Stomach (tissue), 4 donors: ENCODE measurements at regions not wholly inside any gene's neighbourhood (a gene's known extent, or its start where the extent isn't known, plus 50 kb on each side); places are given as distances from the start of the nearest gene placed in this dataset.

Experiments
- EP300 ChIP-seq: sonication (generic); formaldehyde crosslinking; IDR thresholded peaks from one replicate; pipeline ENCODE4 v1.6.1; 2017; ENCODE audit warnings: antibody characterized with exemption
- TF ChIP-seq, protein P1 (sequence below), 7 experiments: fragments of 450-650 bp in 4 of 7; fragments of 200-600 bp in 3 of 7; sonication (generic) in 3 of 7; IDR thresholded peaks; one replicate each; pipeline ENCODE4 v1.5.1; 2016 to 2019; ENCODE audit warnings: antibody characterized with exemption in 7 of 7, control low read depth in 2 of 7, mild to moderate bottlenecking in 1 of 7

- no peak for TF ChIP-seq EP300
- TF ChIP-seq, protein P1, sequence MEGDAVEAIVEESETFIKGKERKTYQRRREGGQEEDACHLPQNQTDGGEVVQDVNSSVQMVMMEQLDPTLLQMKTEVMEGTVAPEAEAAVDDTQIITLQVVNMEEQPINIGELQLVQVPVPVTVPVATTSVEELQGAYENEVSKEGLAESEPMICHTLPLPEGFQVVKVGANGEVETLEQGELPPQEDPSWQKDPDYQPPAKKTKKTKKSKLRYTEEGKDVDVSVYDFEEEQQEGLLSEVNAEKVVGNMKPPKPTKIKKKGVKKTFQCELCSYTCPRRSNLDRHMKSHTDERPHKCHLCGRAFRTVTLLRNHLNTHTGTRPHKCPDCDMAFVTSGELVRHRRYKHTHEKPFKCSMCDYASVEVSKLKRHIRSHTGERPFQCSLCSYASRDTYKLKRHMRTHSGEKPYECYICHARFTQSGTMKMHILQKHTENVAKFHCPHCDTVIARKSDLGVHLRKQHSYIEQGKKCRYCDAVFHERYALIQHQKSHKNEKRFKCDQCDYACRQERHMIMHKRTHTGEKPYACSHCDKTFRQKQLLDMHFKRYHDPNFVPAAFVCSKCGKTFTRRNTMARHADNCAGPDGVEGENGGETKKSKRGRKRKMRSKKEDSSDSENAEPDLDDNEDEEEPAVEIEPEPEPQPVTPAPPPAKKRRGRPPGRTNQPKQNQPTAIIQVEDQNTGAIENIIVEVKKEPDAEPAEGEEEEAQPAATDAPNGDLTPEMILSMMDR (IDR thresholded peaks at IDR 0.05): no peak
These were observed 61.2 kb upstream of the ANTXRL start for GRCh38 chr10:46225597-46225996.
